GM18499 (cell line): ENCODE measurements at regions not wholly inside any gene's neighbourhood (a gene's known extent, or its start where the extent isn't known, plus 50 kb on each side); places are given as distances from the start of the nearest gene placed in this dataset.
"Not testable (repeated sequence)": the region's sequence is repeated elsewhere in the genome, so short reads cannot be mapped to it uniquely, and the experiment has no call there.

Experiments
- ATAC-seq: cut with Tn5 transposase; IDR thresholded peaks from one replicate; pipeline ENCODE4 v1.9.1; 2021; ENCODE audit warnings: moderate number of reproducible peaks; ENCODE audit not compliant: insufficient read depth, unreplicated experiment

DNA sequence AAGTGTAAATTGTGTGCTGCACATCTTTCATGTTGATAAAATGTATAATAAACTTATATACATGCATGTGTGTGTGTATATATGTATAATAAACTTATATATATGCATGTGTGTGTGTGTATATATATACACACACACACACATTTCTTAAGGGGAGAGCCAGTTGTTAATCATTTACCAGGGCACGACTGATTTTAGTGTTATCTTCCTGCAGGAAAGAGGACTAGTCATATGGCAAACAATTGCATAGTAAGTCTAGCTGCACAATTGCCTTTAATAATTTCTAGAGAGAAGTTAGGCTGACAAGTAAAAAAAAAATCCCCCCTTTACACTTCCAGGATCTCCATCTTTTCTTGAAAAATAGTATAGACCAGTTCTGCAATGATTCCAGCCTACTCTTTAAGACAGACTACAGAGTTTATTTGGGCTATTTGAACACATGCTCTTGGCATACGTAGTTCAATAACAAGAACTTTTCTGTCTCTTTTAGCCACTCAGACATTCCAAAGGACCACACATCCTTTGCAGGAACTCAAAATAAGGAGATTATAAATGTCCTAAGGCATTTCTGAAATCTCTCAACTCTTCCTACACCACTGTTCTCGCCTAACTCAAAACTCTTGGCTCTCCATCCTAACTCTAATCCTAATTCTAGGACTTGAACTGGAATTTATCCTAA lies 163.6 kb upstream of the SETMAR start:
- no peak for ATAC-seq

GRCh38 chr3:4140921-4141320 lies 162.2 kb upstream of the SETMAR start:
- no peak for ATAC-seq

GRCh38 chr3:4147556-4148118 lies 155.5 kb upstream of the SETMAR start:
- no peak for ATAC-seq

- no peak for ATAC-seq
Observed at GRCh38 chr3:4149296-4149695, 153.9 kb upstream of the SETMAR start.

GRCh38 chr3:4150816-4151215 lies 152.4 kb upstream of the SETMAR start:
- ATAC-seq, result no peak

DNA sequence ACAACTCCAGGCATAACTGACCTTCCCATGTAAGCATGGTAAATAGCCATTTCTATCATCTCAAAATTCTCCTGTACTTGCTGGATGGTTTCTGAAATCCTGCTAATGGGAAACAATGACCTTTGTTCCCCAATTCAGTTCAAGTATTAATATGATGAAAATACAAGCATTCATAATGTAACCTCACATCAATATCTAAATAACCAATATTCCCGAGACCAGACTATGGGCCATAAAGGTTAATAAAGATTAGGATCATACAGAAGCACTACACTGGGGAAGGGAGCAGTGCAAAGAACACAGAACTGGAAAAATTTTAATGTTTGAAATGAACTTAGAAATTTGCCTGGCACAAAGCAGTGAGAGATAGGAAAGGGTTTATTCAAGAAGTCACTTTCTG lies 151.3 kb upstream of the SETMAR start:
- ATAC-seq, result no peak

DNA sequence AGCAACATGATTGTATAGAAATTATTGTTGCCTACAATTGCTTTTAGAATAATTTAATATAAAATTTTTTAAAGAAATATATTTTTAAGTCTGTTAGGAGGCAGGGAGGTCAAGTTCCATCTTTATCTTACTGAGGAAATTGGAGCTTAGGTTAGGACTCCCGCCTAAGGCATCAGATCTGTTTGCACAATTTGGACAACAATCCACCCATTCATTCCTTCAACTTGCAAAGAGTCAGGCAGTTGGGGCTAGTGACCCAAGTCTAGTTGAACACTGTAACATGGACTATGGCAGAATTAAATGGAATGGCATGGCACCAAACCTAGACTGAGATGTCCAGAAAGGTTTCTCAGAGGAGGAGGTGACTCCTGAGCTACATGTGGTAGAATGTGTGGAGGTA lies 149.4 kb upstream of the SETMAR start:
- no peak for ATAC-seq

GRCh38 chr3:4158329-4158728 lies 144.8 kb upstream of the SETMAR start:
- no peak for ATAC-seq

- no peak for ATAC-seq
Observed at GRCh38 chr3:4162096-4162495, 141.1 kb upstream of the SETMAR start.

DNA sequence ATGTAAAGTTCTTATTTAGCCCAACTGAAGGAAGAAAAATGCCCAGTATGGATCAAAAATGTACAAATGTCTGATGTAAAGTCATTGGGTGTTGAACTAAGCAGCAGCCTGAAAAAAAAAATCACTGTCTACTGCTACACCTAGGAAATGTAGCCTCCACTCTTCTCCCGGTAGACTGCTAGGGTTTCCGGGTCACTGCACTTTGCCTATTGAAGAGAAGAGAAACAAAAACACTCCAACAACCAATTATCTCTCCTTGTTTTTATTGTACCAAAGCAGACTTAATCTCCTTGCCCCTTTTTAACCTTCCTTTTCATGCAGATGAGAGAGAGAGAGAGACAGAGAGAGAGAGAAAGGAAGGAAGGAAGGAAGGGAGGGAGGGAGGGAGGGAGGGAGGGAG lies 140.2 kb upstream of the SETMAR start:
- ATAC-seq, result no peak

DNA sequence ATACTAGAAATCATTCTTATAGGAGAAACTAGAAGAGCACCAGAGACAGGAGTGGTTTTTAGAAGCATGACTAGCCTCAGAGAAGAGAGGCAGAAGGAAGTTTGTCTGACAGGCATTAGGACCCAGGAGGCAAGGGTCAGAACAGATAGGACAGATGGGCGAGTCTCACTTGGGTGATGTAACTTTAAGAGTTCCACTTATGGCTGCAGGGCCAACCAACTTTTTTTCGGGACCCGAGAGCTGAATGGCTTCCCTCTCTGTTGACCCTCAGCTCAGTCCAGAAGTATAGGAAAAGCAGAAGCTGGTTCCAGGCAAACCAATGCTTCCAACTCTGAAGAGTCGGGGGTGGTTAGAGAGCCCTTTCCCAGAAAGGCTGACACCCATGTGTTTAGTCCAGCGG lies 136.6 kb upstream of the SETMAR start:
- ATAC-seq, result no peak

DNA sequence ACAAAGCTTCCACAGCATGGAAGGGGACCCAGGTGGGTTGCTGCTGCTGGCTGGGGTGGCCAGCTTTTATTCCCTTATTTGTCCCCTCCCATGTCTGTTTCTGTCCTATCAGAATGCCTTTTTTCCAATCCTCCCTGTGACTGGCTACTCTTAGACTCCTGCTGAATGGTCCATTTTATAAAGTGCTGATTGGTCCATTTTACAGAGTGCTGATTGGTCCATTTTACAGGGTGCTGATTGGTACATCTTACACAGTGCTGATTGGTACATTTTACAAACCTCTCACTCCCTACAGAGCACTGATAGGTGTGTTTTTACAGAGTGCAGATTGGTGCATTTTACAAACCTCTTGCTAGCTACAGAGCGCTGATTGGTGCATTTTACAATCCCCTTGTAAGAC lies 135.9 kb upstream of the SETMAR start:
- ATAC-seq, result not testable (repeated sequence)

DNA sequence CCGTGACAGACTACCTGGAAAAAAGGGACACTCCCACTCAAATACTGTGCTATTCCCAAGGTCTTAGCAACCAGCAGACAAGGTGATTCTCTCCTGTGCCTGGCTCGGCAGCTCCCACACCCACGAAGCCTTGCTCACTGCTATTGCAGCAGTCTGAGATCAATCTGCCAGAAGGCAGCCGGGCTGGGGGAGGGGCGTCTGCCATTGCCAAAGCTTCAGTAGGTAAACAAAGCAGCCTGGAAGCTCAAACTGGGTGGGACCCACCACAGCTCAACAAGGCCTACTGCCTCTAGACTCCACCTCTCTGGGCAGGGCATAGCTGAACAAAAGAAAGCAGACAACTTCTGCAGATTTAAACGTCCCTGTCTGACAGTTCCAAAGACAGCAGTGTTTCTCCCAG lies 128.4 kb upstream of the SETMAR start:
- ATAC-seq, result no peak

DNA sequence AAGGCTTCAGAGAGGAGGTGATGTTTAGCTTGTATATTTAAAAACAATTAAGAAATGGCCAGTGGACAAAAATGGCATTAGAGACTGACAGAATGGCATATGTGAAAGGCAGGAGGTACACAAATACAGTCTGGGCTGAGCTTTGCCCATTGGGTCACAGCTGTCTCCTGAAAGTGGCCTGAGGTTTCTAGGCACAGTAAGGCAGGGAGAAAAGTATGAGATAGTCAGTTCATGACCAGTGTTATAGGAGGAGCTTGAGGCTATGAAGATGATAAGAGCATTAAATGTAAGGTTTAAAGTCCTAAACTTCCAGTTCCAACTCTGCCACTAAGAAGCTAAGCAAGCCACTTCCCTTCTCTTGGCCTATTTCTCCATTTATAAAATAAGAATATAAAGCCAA lies 111.2 kb upstream of the SETMAR start:
- no peak for ATAC-seq

GRCh38 chr3:4195006-4195405 lies 108.2 kb upstream of the SETMAR start:
- ATAC-seq, result no peak

DNA sequence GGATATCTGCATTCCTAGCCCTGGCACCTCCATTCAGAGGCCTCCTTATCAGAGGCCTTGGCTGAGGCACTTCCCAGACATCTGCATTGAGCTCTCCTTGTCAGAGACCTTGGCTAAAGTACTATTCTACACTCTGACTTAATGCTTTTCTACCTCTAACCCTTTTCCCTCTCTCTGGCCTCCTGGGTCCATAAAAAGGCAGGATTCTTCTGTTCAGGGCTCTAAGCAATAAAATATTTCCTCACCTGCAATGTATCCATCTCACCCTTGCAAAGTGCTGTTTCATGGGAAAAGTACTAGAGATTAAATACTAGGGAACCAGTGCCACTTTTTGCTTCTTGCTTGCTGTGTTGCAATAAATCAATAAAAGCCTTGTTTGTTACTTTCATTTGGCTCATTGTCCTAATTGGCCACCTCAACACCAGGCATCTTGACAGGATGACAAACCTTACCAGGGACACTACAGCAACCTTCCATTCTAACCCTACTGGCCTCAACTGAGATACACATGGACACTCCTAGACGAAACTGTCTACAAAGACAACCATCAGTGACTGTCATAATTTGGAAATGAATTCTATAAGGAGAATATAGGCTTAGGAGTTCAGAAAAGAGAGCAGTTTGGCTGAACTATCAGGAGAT lies 106.5 kb upstream of the SETMAR start:
- no peak for ATAC-seq

DNA sequence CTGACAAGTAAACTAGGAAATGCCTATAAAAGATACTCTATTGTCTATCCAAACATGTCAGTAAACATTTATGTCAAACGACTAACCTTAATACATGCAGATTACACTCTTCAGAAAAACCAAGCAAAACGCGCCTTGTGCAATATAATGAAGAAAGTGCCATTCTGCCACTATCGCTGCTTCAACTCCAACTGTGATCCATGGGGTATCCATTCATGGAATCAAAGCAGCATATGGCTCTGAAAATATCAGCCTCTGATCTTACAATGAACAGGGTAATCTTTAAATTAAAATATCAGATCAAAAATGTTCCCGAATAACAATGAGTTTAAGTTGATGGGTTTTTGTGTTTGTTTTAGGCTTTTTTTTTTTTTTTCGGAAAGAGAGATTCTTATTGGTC lies 105.5 kb upstream of the SETMAR start:
- ATAC-seq, result no peak

DNA sequence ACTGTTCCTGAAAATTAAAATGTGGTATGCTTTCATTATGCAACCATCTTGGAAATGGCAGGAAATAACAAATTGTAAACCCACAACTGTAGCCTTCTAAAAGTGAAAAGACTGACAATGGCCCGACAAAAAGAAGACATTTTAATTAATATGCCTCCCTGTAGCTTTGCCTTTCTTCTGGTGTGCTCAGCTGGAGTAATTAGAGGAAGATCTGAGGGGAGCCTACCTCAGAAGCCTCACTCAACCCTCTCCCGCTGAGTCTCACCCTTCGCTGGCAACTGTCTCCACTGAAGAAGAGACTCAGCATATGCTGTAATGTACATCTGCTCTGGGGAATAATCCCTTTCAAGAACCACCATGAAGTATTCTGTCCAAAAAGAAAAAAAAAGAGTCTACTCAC lies 104.7 kb upstream of the SETMAR start:
- ATAC-seq, result no peak

- not testable (repeated sequence) for ATAC-seq
Observed at GRCh38 chr3:4204776-4205175, 98.4 kb upstream of the SETMAR start.

DNA sequence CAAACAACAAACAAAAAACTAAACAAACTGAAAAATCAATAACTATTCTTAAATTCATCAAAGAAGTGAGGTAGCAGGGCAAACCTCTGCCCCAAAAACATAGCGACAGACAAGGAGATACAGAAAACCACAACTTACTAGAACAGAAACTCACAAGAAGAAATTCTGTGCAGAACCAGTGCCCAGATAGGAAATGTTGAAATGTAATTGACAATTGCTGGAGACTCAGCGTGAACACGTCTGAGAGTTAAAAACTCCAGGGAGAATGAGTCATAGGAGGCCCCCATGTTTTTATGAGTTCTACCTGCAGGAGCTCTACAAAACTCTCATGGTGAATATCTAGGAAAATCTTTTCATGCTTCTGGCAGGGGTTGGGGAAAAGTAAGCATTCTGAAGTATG lies 95.5 kb upstream of the SETMAR start:
- ATAC-seq, result no peak

DNA sequence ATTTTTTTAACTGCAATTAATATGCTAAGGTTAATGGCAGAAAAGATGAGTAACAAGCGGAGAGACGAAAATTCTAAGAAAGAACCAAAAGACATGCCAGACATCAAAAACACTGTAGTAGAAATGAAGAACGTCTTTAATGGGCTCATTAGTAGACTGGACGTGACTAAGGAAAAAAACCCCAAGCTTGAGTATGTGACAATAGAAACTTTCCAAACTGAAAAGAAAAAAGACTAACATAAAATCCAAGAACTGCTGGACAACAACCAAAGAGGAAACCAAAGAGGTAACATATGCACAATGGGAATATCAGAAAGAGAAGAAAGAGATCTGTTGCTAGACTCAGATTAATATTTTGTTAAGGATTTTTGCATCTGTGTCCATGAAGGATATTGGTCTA lies 94.6 kb upstream of the SETMAR start:
- ATAC-seq, result no peak

- ATAC-seq, result no peak
Observed at GRCh38 chr3:4211610-4212009, 91.6 kb upstream of the SETMAR start.
